ENCODE measurements at regions not wholly inside any gene's neighbourhood (a gene's known extent, or its start where the extent isn't known, plus 50 kb on each side); places are given as distances from the start of the nearest gene placed in this dataset.

- Histone ChIP-seq H3K9me3 (no peaks in the 10 kb centered on the region), H3K4me1 (no peaks in the 10 kb centered on the region), H3K27me3 (no peaks in the 10 kb centered on the region), H3K4me3 (no peak overlapping the region), H3K27ac (no peak overlapping the region), H3K36me3 (no peaks in the 10 kb centered on the region)
- TF ChIP-seq POLR2A (IDR thresholded peaks at IDR 0.05) (no peak), CTCF (IDR thresholded peaks at IDR 0.05) (no peak), POLR2AphosphoS5 (IDR thresholded peaks at IDR 0.05) (no peak)
- no peak for DNase-seq (ENCODE audit: low spot score in 2 of 2)
- intact Hi-C loops (cut with DNase I; ENCODE audit: low total_unique reads) = no loop called here
Observed at GRCh38 chr1:214954617-214954949, 128.0 kb upstream of the KCNK2 start.

- Histone ChIP-seq H3K9me3 (peaks cover 0 to 4% of the 10 kb centered on the region in 2 donors), H3K27me3 (no peaks in the 10 kb centered on the region), H3K4me3 (no peak overlapping the region), H3K27ac (peak overlapping the region; percentile 14 to 87), H3K36me3 (no peaks in the 10 kb centered on the region), H3K4me1 (no peaks in the 10 kb centered on the region)
- intact Hi-C loops (cut with DNase I; ENCODE audit: low total_unique reads) = no loop called here
- TF ChIP-seq POLR2AphosphoS5 (IDR thresholded peaks at IDR 0.05) (peak; percentile 49 to 84 (median 69)), CTCF (IDR thresholded peaks at IDR 0.05) (no peak)
- peak in 1 of 2 donors; percentile 18 for DNase-seq (ENCODE audit: low spot score in 2 of 2)
Observed at GRCh38 chr1:214957330-214958137, 125.0 kb upstream of the KCNK2 start.

GRCh38 chr1:214958486-214958885 is 124.1 kb upstream of the KCNK2 start:
- Histone ChIP-seq H3K27ac (peak overlapping the region in 1 of 2 donors; percentile 87), H3K9me3 (peaks cover 0 to 4% of the 10 kb centered on the region in 2 donors), H3K4me1 (no peaks in the 10 kb centered on the region), H3K27me3 (no peaks in the 10 kb centered on the region), H3K4me3 (no peak overlapping the region), H3K36me3 (no peaks in the 10 kb centered on the region)
- TF ChIP-seq POLR2AphosphoS5 (IDR thresholded peaks at IDR 0.05) = no peak
- no peak for TF ChIP-seq CTCF (IDR thresholded peaks at IDR 0.05)
- intact Hi-C loops (cut with DNase I; ENCODE audit: low total_unique reads) = no loop called here
- no peak for DNase-seq (ENCODE audit: low spot score in 2 of 2)

DNA sequence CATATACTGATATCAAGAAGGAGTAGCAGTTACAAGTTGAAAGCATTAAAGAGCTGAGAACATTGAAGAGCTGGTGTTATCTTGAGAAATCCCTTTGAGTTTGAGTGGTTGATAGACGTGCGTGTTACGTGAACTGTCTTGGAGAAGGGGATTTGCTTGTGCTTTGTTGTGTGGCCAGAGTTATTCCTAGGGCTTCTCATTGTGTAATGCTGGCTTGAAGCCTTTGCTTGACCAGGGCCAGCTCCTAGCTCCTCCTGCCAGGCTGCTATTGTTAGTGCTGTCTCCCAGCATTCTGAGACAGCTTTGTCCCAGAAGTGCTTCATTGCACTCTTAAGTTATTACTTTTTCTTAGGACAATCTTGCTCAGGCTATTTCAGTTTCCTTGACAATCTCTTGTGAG is 116.2 kb upstream of the KCNK2 start:
- DNase-seq (ENCODE audit: low spot score in 2 of 2) = no peak
- no peaks in the 10 kb centered on the region for H3K4me1 ChIP-seq
- no peaks in the 10 kb centered on the region for H3K36me3 ChIP-seq
- no peak overlapping the region for H3K4me3 ChIP-seq
- H3K9me3 ChIP-seq = no peaks in the 10 kb centered on the region
- intact Hi-C loops (cut with DNase I; ENCODE audit: low total_unique reads) = no loop called here
- no peaks in the 10 kb centered on the region for H3K27me3 ChIP-seq
- no peak overlapping the region for H3K27ac ChIP-seq
- TF ChIP-seq POLR2A (IDR thresholded peaks at IDR 0.05) (no peak), CTCF (IDR thresholded peaks at IDR 0.05) (no peak), POLR2AphosphoS5 (IDR thresholded peaks at IDR 0.05) (no peak)

DNA sequence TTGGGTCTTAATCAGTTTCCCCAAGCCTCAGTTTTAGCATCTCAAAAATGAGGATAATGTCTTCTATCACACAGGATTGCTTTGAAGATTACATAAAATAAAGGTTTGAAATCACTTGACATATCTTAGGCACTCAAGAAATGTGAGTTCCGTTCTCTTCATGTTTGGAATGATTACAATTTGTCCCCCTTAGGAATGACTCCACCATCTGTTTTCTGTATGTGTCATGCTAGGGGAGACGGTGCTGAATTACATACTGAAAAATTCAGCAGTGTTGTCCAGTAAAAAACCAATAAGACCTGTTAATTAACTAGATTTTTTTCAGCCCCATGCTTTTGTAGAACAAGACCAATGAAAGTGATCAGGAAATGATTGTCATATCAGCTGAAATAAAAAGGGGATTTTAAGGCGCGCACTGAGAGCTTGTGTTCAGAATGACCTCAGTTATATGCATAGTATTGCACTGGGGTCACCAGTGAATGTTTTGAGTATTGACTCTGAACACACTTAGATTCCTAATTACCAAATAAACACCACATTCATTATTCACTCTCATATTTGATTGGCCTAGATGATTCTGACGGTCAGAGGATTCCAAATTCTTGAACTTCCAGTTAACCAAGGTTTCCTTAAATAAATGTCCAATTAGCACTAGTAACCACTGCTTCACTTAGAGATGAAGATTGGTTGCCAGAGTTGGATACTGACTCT is 114.5 kb upstream of the KCNK2 start:
- intact Hi-C loops (cut with DNase I; ENCODE audit: low total_unique reads) = no loop called here
- no peaks in the 10 kb centered on the region for H3K9me3 ChIP-seq
- no peak overlapping the region for H3K4me3 ChIP-seq
- TF ChIP-seq POLR2AphosphoS5 (IDR thresholded peaks at IDR 0.05) (no peak), POLR2A (IDR thresholded peaks at IDR 0.05) (no peak), CTCF (IDR thresholded peaks at IDR 0.05) (no peak)
- DNase-seq (ENCODE audit: low spot score in 2 of 2) = no peak
- no peaks in the 10 kb centered on the region for H3K36me3 ChIP-seq
- no peaks in the 10 kb centered on the region for H3K4me1 ChIP-seq
- H3K27me3 ChIP-seq = no peaks in the 10 kb centered on the region
- no peak overlapping the region for H3K27ac ChIP-seq

Measured in breast epithelium (tissue), 4 donors.